ENCODE measurements at regions not wholly inside any gene's neighbourhood (a gene's known extent, or its start where the extent isn't known, plus 50 kb on each side); places are given as distances from the start of the nearest gene placed in this dataset.

DNA sequence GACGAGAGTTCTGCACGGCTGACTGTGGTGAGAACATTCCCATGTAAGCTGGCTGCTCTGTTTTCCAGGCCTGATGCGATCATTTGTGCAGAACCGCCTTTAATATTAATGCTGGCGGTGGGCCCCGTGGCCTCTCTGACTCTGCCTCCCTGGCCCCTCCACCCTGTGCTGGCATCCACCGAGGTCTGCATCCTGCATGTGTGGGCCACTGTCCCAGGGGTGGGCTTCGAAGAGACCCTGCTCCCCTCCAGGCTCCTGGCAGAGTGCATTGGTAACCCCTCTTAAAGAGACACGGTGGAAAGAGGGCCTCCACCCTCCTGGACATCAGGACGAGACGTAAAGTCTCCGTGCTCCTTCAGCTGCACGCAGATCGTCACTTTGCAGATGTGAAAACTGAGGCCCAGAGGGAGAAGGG, 67.3 kb upstream of the FAM20C start:
- no peak overlapping the region for H4K12ac ChIP-seq (ENCODE audit: low read depth, low read length)
- H3K9me3 ChIP-seq (ENCODE audit: insufficient read depth, low read depth, low read length) = no peaks in the 10 kb centered on the region
- no peak overlapping the region for H3K23ac ChIP-seq (ENCODE audit: low read length)
- WGBS (ENCODE audit: extremely low coverage, insufficient coverage, insufficient read length) = no CpG with 5 or more reads among the region's 14 CpGs
- H3K79me2 ChIP-seq (ENCODE audit: control insufficient read depth, insufficient read depth, low read length, poor library complexity) = no peaks in the 10 kb centered on the region
- no peak overlapping the region for H2AK5ac ChIP-seq (ENCODE audit: low read length)
- no peak overlapping the region for H3K4ac ChIP-seq (ENCODE audit: low read depth, low read length)
- no peak overlapping the region for H3K4me2 ChIP-seq (ENCODE audit: low read length)
- DNase-seq = no peak
- no peaks in the 10 kb centered on the region for H3K27me3 ChIP-seq (ENCODE audit: insufficient read depth, low read length)
- H3K27ac ChIP-seq (ENCODE audit: low read depth, low read length) = no peak overlapping the region
- H3K79me1 ChIP-seq (ENCODE audit: low read length) = no peaks in the 10 kb centered on the region
- H3K18ac ChIP-seq (ENCODE audit: low read length) = no peak overlapping the region
- no peak overlapping the region for H4K8ac ChIP-seq (ENCODE audit: low read depth, low read length)
- H2AFZ ChIP-seq (ENCODE audit: insufficient read depth, low read length, poor library complexity) = no peak overlapping the region
- no peak overlapping the region for H2BK120ac ChIP-seq (ENCODE audit: insufficient read depth, low read length, poor library complexity)
- H3K4me3 ChIP-seq (ENCODE audit: low read depth, low read length) = no peak overlapping the region
- no peak overlapping the region for H2BK12ac ChIP-seq (ENCODE audit: low read length)
- no peak overlapping the region for H3K9ac ChIP-seq (ENCODE audit: low read length)
- H3K36me3 ChIP-seq (ENCODE audit: control insufficient read depth in 1 of 2, insufficient read depth in 2 of 2, low read length in 2 of 2) = no peaks in the 10 kb centered on the region
- H2BK5ac ChIP-seq (ENCODE audit: low read depth, low read length, poor library complexity) = no peak overlapping the region
- no peaks in the 10 kb centered on the region for H3K4me1 ChIP-seq (ENCODE audit: control insufficient read depth in 1 of 2, insufficient read depth in 2 of 2, low read length in 2 of 2)
- no peak overlapping the region for H4K91ac ChIP-seq (ENCODE audit: low read depth, low read length)
- no peak overlapping the region for H3K14ac ChIP-seq (ENCODE audit: low read length)

DNA sequence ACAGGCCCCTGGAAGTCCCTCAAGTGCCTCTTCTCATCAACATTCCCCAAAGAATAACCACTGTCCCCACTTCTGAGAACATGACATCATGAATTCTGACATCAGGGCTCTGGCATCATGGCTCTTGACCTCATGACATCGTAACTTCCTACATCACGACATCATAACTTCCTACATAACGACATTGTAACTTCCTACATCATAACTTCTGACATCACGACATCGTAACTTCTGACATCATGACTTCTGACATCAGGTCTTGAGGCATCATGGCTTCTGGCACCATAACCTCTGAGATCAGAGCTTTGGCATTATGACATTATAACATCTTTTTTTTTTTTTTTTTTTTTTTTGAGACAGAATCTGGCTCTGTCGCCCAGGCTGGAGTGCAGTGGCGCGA, 66.7 kb upstream of the FAM20C start:
- Histone ChIP-seq H4K8ac (ENCODE audit: low read depth, low read length) (no peak overlapping the region), H2BK120ac (ENCODE audit: insufficient read depth, low read length, poor library complexity) (no peak overlapping the region), H3K23ac (ENCODE audit: low read length) (no peak overlapping the region), H3K27ac (ENCODE audit: low read depth, low read length) (no peak overlapping the region), H4K91ac (ENCODE audit: low read depth, low read length) (no peak overlapping the region), H2AK5ac (ENCODE audit: low read length) (no peak overlapping the region), H3K36me3 (ENCODE audit: control insufficient read depth in 1 of 2, insufficient read depth in 2 of 2, low read length in 2 of 2) (no peaks in the 10 kb centered on the region), H2AFZ (ENCODE audit: insufficient read depth, low read length, poor library complexity) (no peak overlapping the region), H3K14ac (ENCODE audit: low read length) (no peak overlapping the region), H4K12ac (ENCODE audit: low read depth, low read length) (no peak overlapping the region), H3K4me1 (ENCODE audit: control insufficient read depth in 1 of 2, insufficient read depth in 2 of 2, low read length in 2 of 2) (no peaks in the 10 kb centered on the region), H3K79me2 (ENCODE audit: control insufficient read depth, insufficient read depth, low read length, poor library complexity) (no peaks in the 10 kb centered on the region), H3K4me2 (ENCODE audit: low read length) (no peak overlapping the region), H3K9me3 (ENCODE audit: insufficient read depth, low read depth, low read length) (no peaks in the 10 kb centered on the region), H3K27me3 (ENCODE audit: insufficient read depth, low read length) (no peaks in the 10 kb centered on the region), H3K4ac (ENCODE audit: low read depth, low read length) (no peak overlapping the region), H3K4me3 (ENCODE audit: low read depth, low read length) (no peak overlapping the region), H2BK5ac (ENCODE audit: low read depth, low read length, poor library complexity) (no peak overlapping the region), H3K79me1 (ENCODE audit: low read length) (no peaks in the 10 kb centered on the region), H3K9ac (ENCODE audit: low read length) (no peak overlapping the region), H2BK12ac (ENCODE audit: low read length) (no peak overlapping the region), H3K18ac (ENCODE audit: low read length) (no peak overlapping the region)
- 100% methylated on average over 4 of the region's 8 CpGs for WGBS (ENCODE audit: extremely low coverage, insufficient coverage, insufficient read length)
- no peak for DNase-seq

DNA sequence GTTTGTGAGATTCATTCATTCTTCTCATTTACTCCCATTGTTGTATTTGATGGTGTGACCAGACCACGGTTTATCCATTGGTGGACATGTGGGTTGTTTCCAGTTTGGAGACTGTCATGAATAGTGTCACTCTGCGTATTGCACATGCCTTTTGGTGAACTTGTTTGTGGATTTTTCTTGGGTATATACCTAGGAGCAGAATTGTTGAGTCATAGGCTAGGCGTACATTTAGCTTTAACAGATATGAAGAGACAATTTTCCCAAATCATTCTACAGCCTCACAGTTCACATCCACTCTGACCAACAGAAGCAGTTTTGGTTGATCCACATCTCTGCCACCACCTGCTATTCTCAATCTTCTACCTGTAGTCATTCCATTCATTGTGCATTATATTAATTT, 66.0 kb upstream of the FAM20C start:
- Histone ChIP-seq H2AFZ (ENCODE audit: insufficient read depth, low read length, poor library complexity) (no peak overlapping the region), H3K18ac (ENCODE audit: low read length) (no peak overlapping the region), H2BK5ac (ENCODE audit: low read depth, low read length, poor library complexity) (no peak overlapping the region), H3K36me3 (ENCODE audit: control insufficient read depth in 1 of 2, insufficient read depth in 2 of 2, low read length in 2 of 2) (no peaks in the 10 kb centered on the region), H3K14ac (ENCODE audit: low read length) (no peak overlapping the region), H3K9ac (ENCODE audit: low read length) (no peak overlapping the region), H3K79me2 (ENCODE audit: control insufficient read depth, insufficient read depth, low read length, poor library complexity) (no peaks in the 10 kb centered on the region), H3K27me3 (ENCODE audit: insufficient read depth, low read length) (no peaks in the 10 kb centered on the region), H3K27ac (ENCODE audit: low read depth, low read length) (no peak overlapping the region), H3K4me2 (ENCODE audit: low read length) (no peak overlapping the region), H4K12ac (ENCODE audit: low read depth, low read length) (no peak overlapping the region), H2BK120ac (ENCODE audit: insufficient read depth, low read length, poor library complexity) (no peak overlapping the region), H3K4ac (ENCODE audit: low read depth, low read length) (no peak overlapping the region), H4K91ac (ENCODE audit: low read depth, low read length) (no peak overlapping the region), H3K4me3 (ENCODE audit: low read depth, low read length) (no peak overlapping the region), H3K9me3 (ENCODE audit: insufficient read depth, low read depth, low read length) (no peaks in the 10 kb centered on the region), H2BK12ac (ENCODE audit: low read length) (no peak overlapping the region), H2AK5ac (ENCODE audit: low read length) (no peak overlapping the region), H3K4me1 (ENCODE audit: control insufficient read depth in 1 of 2, insufficient read depth in 2 of 2, low read length in 2 of 2) (no peaks in the 10 kb centered on the region), H3K79me1 (ENCODE audit: low read length) (no peaks in the 10 kb centered on the region), H3K23ac (ENCODE audit: low read length) (no peak overlapping the region), H4K8ac (ENCODE audit: low read depth, low read length) (no peak overlapping the region)
- no CpG with 5 or more reads among the region's 3 CpGs for WGBS (ENCODE audit: extremely low coverage, insufficient coverage, insufficient read length)
- no peak for DNase-seq

DNA sequence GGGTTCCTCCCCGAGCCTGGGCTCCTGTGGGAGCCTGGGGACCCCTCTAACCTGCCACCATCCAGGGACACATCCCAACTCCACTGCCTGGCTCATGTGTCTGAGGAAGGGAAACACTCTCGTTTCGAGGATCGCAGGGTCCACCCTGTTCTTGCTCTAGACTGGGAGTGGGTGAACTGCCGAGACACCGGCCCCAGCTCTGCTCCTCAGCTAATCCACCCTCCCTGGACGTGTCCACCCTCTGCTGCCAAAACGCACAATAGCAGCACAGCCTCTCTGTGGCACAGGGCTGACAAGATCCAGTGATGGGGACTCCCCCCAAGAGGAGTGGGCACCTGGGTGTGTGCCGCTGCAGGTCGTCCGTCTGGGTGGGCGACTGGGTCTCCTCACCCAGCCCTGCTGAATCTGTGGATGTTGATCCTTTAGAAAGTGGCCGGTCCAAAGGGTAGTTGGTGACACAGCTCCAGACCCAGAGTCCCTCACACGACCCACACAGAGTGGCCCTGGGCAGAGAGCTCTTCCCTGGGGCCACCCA, 65.2 kb upstream of the FAM20C start:
- Histone ChIP-seq H4K91ac (ENCODE audit: low read depth, low read length) (no peak overlapping the region), H3K36me3 (ENCODE audit: control insufficient read depth in 1 of 2, insufficient read depth in 2 of 2, low read length in 2 of 2) (no peaks in the 10 kb centered on the region), H3K14ac (ENCODE audit: low read length) (no peak overlapping the region), H4K12ac (ENCODE audit: low read depth, low read length) (no peak overlapping the region), H3K27ac (ENCODE audit: low read depth, low read length) (no peak overlapping the region), H3K23ac (ENCODE audit: low read length) (no peak overlapping the region), H2BK12ac (ENCODE audit: low read length) (no peak overlapping the region), H3K4me3 (ENCODE audit: low read depth, low read length) (no peak overlapping the region), H2AFZ (ENCODE audit: insufficient read depth, low read length, poor library complexity) (no peak overlapping the region), H3K4me2 (ENCODE audit: low read length) (no peak overlapping the region), H3K9ac (ENCODE audit: low read length) (no peak overlapping the region), H3K27me3 (ENCODE audit: insufficient read depth, low read length) (no peaks in the 10 kb centered on the region), H3K18ac (ENCODE audit: low read length) (no peak overlapping the region), H2BK120ac (ENCODE audit: insufficient read depth, low read length, poor library complexity) (no peak overlapping the region), H3K4ac (ENCODE audit: low read depth, low read length) (no peak overlapping the region), H4K8ac (ENCODE audit: low read depth, low read length) (no peak overlapping the region), H2AK5ac (ENCODE audit: low read length) (no peak overlapping the region), H3K9me3 (ENCODE audit: insufficient read depth, low read depth, low read length) (no peaks in the 10 kb centered on the region), H2BK5ac (ENCODE audit: low read depth, low read length, poor library complexity) (no peak overlapping the region), H3K4me1 (ENCODE audit: control insufficient read depth in 1 of 2, insufficient read depth in 2 of 2, low read length in 2 of 2) (no peaks in the 10 kb centered on the region), H3K79me1 (ENCODE audit: low read length) (no peaks in the 10 kb centered on the region), H3K79me2 (ENCODE audit: control insufficient read depth, insufficient read depth, low read length, poor library complexity) (no peaks in the 10 kb centered on the region)
- no peak for DNase-seq
- WGBS (ENCODE audit: extremely low coverage, insufficient coverage, insufficient read length) = no CpG with 5 or more reads among the region's 14 CpGs

Measured in trophoblast cell (in vitro differentiated cells and primary cell).